D721Med (cell line): ENCODE measurements at regions not wholly inside any gene's neighbourhood (a gene's known extent, or its start where the extent isn't known, plus 50 kb on each side); places are given as distances from the start of the nearest gene placed in this dataset.

ENCODE experiments used
- DNase-seq: peaks from one replicate; pipeline ENCODE4 v3.0.0; 2011; ENCODE audit warnings: low spot score; ENCODE audit not compliant: insufficient read length
- FAIRE-seq: peaks from 2 replicates; lab custom pipeline; 2011; peaks lifted over from hg19 to GRCh38; lab: Jason Lieb, UNC
- CTCF ChIP-seq: IDR thresholded peaks from 2 replicates; pipeline ENCODE4 v1.5.1; 2012; ENCODE audit warnings: mild to moderate bottlenecking, control low read depth; ENCODE audit not compliant: insufficient read depth; ENCODE audit errors: missing control alignments

GRCh38 chr7:125450749-125451148 lies 521.1 kb upstream of the POT1 start:
- DNase-seq, result no peak
- no peak for FAIRE-seq
- no peak for TF ChIP-seq CTCF

GRCh38 chr7:125445836-125446235 lies 516.2 kb upstream of the POT1 start:
- DNase-seq (no peak), FAIRE-seq (no peak)
- TF ChIP-seq CTCF, result no peak

- no peak for FAIRE-seq
- no peak for TF ChIP-seq CTCF
- no peak for DNase-seq
Measured at GRCh38 chr7:125444864-125445263, 515.2 kb upstream of the POT1 start.

- no peak for TF ChIP-seq CTCF
- FAIRE-seq, result no peak
- no peak for DNase-seq
Measured at GRCh38 chr7:125436220-125436619, 506.6 kb upstream of the POT1 start.

GRCh38 chr7:125431349-125431748 lies 501.7 kb upstream of the POT1 start:
- DNase-seq (no peak), FAIRE-seq (no peak)
- TF ChIP-seq CTCF, result no peak

GRCh38 chr7:125430013-125430412 lies 500.4 kb upstream of the POT1 start:
- FAIRE-seq (no peak), DNase-seq (no peak)
- no peak for TF ChIP-seq CTCF

GRCh38 chr7:125427676-125428075 lies 498.1 kb upstream of the POT1 start:
- TF ChIP-seq CTCF, result no peak
- FAIRE-seq (no peak), DNase-seq (no peak)
